ENCODE measurements at regions not wholly inside any gene's neighbourhood (a gene's known extent, or its start where the extent isn't known, plus 50 kb on each side); places are given as distances from the start of the nearest gene placed in this dataset.

GRCh38 chr13:85993567-85993966 lies 194.3 kb upstream of the SLITRK6 start:
- TF ChIP-seq CTCF (IDR thresholded peaks at IDR 0.05; ENCODE audit: low read depth, low read length) (no peak), POLR2A (IDR thresholded peaks at IDR 0.05; ENCODE audit: extremely low read depth, insufficient read length) (no peak)

All from NB4 (cell line).